ENCODE measurements at regions not wholly inside any gene's neighbourhood (a gene's known extent, or its start where the extent isn't known, plus 50 kb on each side); places are given as distances from the start of the nearest gene placed in this dataset.

- TF ChIP-seq CTCF (IDR thresholded peaks at IDR 0.05) (no peak), EZH2 (IDR thresholded peaks at IDR 0.05; ENCODE audit: borderline replicate concordance, insufficient read depth, low read depth, low read length, poor library complexity, severe bottlenecking) (no peak)
These were observed 91.4 kb downstream of the ANXA1 start for GRCh38 chr9:73243078-73243477.
